ENCODE measurements at regions not wholly inside any gene's neighbourhood (a gene's known extent, or its start where the extent isn't known, plus 50 kb on each side); places are given as distances from the start of the nearest gene placed in this dataset.

GRCh38 chr2:234771980-234772732, 179.7 kb upstream of the SH3BP4 start:
- TF ChIP-seq EP300 (conservative IDR thresholded peaks at IDR 0.05; ENCODE audit: poor library complexity, severe bottlenecking) (no peak), CTCF (IDR thresholded peaks at IDR 0.05; ENCODE audit: poor library complexity, severe bottlenecking) (no peak), TAF1 (IDR thresholded peaks at IDR 0.05; ENCODE audit: low read depth) (no peak), POLR2AphosphoS5 (IDR thresholded peaks at IDR 0.05) (no peak), MXI1 (conservative IDR thresholded peaks at IDR 0.05; ENCODE audit: poor library complexity, severe bottlenecking) (no peak), EZH2 (IDR thresholded peaks at IDR 0.05; ENCODE audit: borderline replicate concordance, insufficient read depth, low read length, poor library complexity, severe bottlenecking) (no peak)
- TF ChIP-seq, protein P1, sequence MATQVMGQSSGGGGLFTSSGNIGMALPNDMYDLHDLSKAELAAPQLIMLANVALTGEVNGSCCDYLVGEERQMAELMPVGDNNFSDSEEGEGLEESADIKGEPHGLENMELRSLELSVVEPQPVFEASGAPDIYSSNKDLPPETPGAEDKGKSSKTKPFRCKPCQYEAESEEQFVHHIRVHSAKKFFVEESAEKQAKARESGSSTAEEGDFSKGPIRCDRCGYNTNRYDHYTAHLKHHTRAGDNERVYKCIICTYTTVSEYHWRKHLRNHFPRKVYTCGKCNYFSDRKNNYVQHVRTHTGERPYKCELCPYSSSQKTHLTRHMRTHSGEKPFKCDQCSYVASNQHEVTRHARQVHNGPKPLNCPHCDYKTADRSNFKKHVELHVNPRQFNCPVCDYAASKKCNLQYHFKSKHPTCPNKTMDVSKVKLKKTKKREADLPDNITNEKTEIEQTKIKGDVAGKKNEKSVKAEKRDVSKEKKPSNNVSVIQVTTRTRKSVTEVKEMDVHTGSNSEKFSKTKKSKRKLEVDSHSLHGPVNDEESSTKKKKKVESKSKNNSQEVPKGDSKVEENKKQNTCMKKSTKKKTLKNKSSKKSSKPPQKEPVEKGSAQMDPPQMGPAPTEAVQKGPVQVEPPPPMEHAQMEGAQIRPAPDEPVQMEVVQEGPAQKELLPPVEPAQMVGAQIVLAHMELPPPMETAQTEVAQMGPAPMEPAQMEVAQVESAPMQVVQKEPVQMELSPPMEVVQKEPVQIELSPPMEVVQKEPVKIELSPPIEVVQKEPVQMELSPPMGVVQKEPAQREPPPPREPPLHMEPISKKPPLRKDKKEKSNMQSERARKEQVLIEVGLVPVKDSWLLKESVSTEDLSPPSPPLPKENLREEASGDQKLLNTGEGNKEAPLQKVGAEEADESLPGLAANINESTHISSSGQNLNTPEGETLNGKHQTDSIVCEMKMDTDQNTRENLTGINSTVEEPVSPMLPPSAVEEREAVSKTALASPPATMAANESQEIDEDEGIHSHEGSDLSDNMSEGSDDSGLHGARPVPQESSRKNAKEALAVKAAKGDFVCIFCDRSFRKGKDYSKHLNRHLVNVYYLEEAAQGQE (IDR thresholded peaks at IDR 0.05; ENCODE audit: borderline replicate concordance): no peak
